ENCODE measurements at regions not wholly inside any gene's neighbourhood (a gene's known extent, or its start where the extent isn't known, plus 50 kb on each side); places are given as distances from the start of the nearest gene placed in this dataset.
"Not testable (repeated sequence)": the region's sequence is repeated elsewhere in the genome, so short reads cannot be mapped to it uniquely, and the experiment has no call there.

DNA sequence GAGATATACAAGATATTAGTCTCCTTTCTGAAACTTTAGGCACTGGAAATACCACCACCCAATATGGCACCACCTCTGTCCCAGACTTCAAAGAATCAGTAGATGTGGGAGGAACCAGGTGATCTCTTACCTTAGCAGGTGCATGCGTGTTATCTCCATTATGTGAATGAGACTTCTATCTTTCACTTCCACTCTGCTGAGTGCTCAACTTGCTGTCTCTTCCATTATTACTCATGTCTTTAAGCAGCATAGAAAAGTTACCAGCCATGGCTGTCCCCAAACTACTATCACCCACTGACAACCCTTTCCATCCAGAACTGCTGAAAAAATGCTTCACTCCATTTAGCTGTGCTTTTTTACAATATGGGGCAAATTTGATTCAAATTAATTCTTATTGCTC, 101.5 kb upstream of the PRSS1 start:
- Histone ChIP-seq H3K4me3 (no peak overlapping the region), H3K27ac (no peak overlapping the region), H3K36me3 (no peaks in the 10 kb centered on the region), H3K9me3 (no peaks in the 10 kb centered on the region), H3K27me3 (no peaks in the 10 kb centered on the region), H3K4me1 (no peaks in the 10 kb centered on the region)
- DNase-seq (ENCODE audit: extremely low spot score in 2 of 2), result no peak
- intact Hi-C loops (cut with DNase I), result no loop called here
- TF ChIP-seq POLR2AphosphoS5 (IDR thresholded peaks at IDR 0.05; ENCODE audit: insufficient read depth in 1 of 2, low read depth in 1 of 2) (no peak), POLR2A (IDR thresholded peaks at IDR 0.05) (no peak)
- TF ChIP-seq, protein P1, sequence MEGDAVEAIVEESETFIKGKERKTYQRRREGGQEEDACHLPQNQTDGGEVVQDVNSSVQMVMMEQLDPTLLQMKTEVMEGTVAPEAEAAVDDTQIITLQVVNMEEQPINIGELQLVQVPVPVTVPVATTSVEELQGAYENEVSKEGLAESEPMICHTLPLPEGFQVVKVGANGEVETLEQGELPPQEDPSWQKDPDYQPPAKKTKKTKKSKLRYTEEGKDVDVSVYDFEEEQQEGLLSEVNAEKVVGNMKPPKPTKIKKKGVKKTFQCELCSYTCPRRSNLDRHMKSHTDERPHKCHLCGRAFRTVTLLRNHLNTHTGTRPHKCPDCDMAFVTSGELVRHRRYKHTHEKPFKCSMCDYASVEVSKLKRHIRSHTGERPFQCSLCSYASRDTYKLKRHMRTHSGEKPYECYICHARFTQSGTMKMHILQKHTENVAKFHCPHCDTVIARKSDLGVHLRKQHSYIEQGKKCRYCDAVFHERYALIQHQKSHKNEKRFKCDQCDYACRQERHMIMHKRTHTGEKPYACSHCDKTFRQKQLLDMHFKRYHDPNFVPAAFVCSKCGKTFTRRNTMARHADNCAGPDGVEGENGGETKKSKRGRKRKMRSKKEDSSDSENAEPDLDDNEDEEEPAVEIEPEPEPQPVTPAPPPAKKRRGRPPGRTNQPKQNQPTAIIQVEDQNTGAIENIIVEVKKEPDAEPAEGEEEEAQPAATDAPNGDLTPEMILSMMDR (IDR thresholded peaks at IDR 0.05), result no peak

DNA sequence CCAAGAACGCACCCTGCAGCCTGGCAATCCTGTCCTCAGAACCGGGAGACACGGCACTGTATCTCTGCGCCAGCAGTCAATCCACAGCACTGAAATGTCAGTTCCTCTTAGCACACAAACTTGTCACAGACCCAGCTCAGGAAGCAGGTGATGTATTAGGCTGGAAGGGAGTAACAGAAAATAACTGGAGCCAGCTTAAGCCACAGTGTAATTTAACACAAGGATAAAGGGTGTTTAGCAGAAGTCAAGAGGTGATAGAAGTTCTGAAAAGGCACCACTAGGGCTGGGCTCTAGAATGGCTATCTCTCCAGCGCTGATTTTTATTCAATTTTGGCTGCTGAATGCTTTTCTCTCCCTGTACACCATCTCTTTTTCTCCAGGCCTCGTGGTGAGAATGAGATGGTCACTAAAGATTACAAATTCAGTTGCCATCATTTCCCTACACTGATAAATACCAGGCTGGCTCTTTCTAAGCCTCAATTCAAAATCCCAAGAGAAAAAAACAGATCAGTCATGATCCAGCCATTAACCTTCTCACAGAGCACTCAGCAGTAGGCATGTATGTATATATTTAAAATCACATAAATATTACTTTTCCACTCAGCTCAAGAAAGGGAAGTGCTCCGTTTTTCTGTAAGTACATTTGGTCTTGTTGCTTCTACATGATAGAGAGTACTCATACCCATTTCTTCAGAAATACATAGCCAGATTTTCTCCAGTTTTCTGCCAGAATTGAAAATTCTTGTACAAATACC, 102.7 kb upstream of the PRSS1 start:
- no peak for DNase-seq (ENCODE audit: extremely low spot score in 2 of 2)
- H3K27me3 ChIP-seq, result no peaks in the 10 kb centered on the region
- no peak overlapping the region for H3K4me3 ChIP-seq
- H3K4me1 ChIP-seq, result no peaks in the 10 kb centered on the region
- intact Hi-C loops (cut with DNase I), result no loop called here
- H3K9me3 ChIP-seq, result no peaks in the 10 kb centered on the region
- TF ChIP-seq, protein P1 (IDR thresholded peaks at IDR 0.05), result no peak
- TF ChIP-seq POLR2A (IDR thresholded peaks at IDR 0.05), result no peak
- no peak for TF ChIP-seq POLR2AphosphoS5 (IDR thresholded peaks at IDR 0.05; ENCODE audit: insufficient read depth in 1 of 2, low read depth in 1 of 2)
- H3K27ac ChIP-seq, result no peak overlapping the region
- H3K36me3 ChIP-seq, result no peaks in the 10 kb centered on the region

DNA sequence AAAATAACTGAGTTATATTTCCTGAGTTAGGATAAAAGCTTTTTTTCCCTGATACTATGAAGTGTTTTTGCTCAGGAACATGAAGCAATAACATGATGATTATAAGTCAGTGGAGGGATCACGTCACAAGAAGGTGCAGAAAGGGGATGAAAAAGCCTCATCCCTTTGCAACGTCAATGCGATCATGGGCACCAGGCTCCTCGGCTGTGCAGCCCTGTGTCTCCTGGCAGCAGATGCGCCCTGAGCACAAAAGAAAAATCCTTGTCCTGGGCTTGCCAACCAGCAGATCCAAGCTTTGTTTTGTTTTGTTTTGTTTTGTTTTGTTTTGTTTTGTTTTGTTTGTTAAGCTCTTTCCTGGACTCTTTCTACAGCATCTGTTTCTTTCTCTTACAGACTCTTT, 103.5 kb upstream of the PRSS1 start:
- H3K27me3 ChIP-seq, result no peaks in the 10 kb centered on the region
- DNase-seq (ENCODE audit: extremely low spot score in 2 of 2), result no peak
- TF ChIP-seq POLR2A (IDR thresholded peaks at IDR 0.05) (no peak), POLR2AphosphoS5 (IDR thresholded peaks at IDR 0.05; ENCODE audit: insufficient read depth in 1 of 2, low read depth in 1 of 2) (no peak)
- TF ChIP-seq, protein P1 (IDR thresholded peaks at IDR 0.05), result no peak
- no peaks in the 10 kb centered on the region for H3K4me1 ChIP-seq
- H3K36me3 ChIP-seq, result no peaks in the 10 kb centered on the region
- intact Hi-C loops (cut with DNase I), result no loop called here
- H3K9me3 ChIP-seq, result no peaks in the 10 kb centered on the region
- H3K27ac ChIP-seq, result no peak overlapping the region
- H3K4me3 ChIP-seq, result no peak overlapping the region

DNA sequence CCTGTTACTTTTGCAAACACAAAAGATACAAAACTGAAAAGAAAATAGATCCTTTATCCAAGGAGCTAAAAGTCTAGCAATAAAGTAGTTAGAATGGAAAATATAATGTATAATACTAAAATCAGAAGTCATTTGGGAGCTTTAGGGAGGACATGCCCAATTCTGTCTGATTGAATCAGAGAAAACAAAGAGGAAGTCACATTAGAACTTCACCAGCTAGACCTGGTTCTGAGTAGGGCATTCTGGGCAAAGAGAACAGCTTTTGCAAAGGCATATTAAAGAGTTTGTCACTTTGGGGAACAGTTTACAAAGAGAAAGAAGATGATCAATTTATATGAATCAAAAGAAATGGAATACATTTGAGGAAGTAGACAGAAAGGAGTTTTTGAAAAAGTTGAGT, 107.0 kb upstream of the PRSS1 start:
- Histone ChIP-seq H3K4me1 (no peaks in the 10 kb centered on the region), H3K27ac (no peak overlapping the region), H3K27me3 (no peaks in the 10 kb centered on the region), H3K4me3 (no peak overlapping the region), H3K36me3 (no peaks in the 10 kb centered on the region), H3K9me3 (no peaks in the 10 kb centered on the region)
- DNase-seq (ENCODE audit: extremely low spot score in 2 of 2), result no peak
- intact Hi-C loops (cut with DNase I), result no loop called here
- no peak for TF ChIP-seq POLR2AphosphoS5 (IDR thresholded peaks at IDR 0.05; ENCODE audit: insufficient read depth in 1 of 2, low read depth in 1 of 2)
- no peak for TF ChIP-seq POLR2A (IDR thresholded peaks at IDR 0.05)
- TF ChIP-seq, protein P1 (IDR thresholded peaks at IDR 0.05), result no peak

DNA sequence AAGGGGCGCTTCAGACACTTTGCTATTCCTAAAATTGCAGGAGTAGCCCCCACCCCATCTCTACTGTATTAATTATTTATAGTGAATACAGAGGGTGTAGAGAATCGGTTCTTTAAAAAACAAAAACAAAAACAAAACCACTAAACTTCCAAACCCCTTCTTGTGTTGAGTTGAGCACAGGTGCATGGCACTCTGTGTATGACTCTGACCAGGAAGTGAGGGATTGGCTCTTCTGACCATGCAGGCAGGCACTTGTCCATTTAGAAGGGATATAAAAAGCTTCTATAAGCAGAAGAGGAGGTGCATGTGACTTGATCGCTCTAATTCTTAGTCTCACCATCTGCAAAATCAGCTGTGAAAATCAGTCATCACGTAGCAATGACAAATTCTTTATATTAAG, 108.0 kb upstream of the PRSS1 start:
- DNase-seq (ENCODE audit: extremely low spot score in 2 of 2); H3K27ac ChIP-seq; H3K27me3 ChIP-seq; H3K36me3 ChIP-seq; intact Hi-C loops (cut with DNase I); H3K9me3 ChIP-seq; H3K4me3 ChIP-seq; H3K4me1 ChIP-seq: not testable (repeated sequence)

Data from vagina (tissue), 2 donors.